CD4-positive, alpha-beta T cell (primary cell): ENCODE measurements at regions not wholly inside any gene's neighbourhood (a gene's known extent, or its start where the extent isn't known, plus 50 kb on each side); places are given as distances from the start of the nearest gene placed in this dataset.

Source experiments
- ATAC-seq: fragments of 200-7000 bp; cut with Tn5 transposase; one replicate; pipeline ENCODE4 v1.10.0; 2022; ENCODE audit warnings: mild to moderate bottlenecking; ENCODE audit not compliant: poor library complexity
- CTCF ChIA-PET: fragments of 350-600 bp; sonication (Branson Sonifier 250); formaldehyde crosslinking; loops from one replicate; lab custom pipeline; 2021; ENCODE audit warnings: antibody characterized with exemption, inconsistent platforms; lab: Charles Lee
- POLR2A ChIA-PET: fragments of 350-600 bp; sonication (Branson Sonifier 250); formaldehyde crosslinking; loops from one replicate; lab custom pipeline; 2021; ENCODE audit warnings: antibody characterized with exemption, inconsistent platforms; lab: Charles Lee
- DNase-seq, 14 experiments: peaks; one replicate each; pipeline ENCODE4 v3.0.0-alpha.2; 2013 to 2020; ENCODE audit warnings: mixed read lengths in 2 of 14
- H3K27ac ChIP-seq, 2 donors: one replicate each; pipeline versions ENCODE4 v1.5.1 to v1.7.0; 2013; ENCODE audit warnings: low read length in 2 of 2, low read depth in 1 of 2, mild to moderate bottlenecking in 1 of 2
- H3K27me3 ChIP-seq, 2 experiments: 1 replicate in 1 of 2; 2 replicates in 1 of 2; pipeline versions ENCODE4 v1.6.1 to v1.7.0; 2013; ENCODE audit warnings: low read length in 2 of 2, control low read depth in 1 of 2, mild to moderate bottlenecking in 1 of 2, moderate library complexity in 1 of 2; ENCODE audit not compliant: insufficient read depth in 2 of 2, control insufficient read depth in 1 of 2
- H3K36me3 ChIP-seq: one replicate; pipeline ENCODE4 v1.6.1; 2013; ENCODE audit warnings: low read length, control low read depth; ENCODE audit not compliant: insufficient read depth
- H3K4me1 ChIP-seq: one replicate; pipeline ENCODE4 v1.6.1; 2013; ENCODE audit warnings: low read length, control low read depth; ENCODE audit not compliant: insufficient read depth
- H3K4me3 ChIP-seq: one replicate; pipeline ENCODE4 v1.5.1; 2013; ENCODE audit warnings: mild to moderate bottlenecking, low read length, moderate library complexity
- H3K9me3 ChIP-seq, 2 experiments: 1 replicate in 1 of 2; 2 replicates in 1 of 2; pipeline versions ENCODE4 v1.6.1 to v1.7.0; 2013; ENCODE audit warnings: low read length in 2 of 2, mild to moderate bottlenecking in 2 of 2, control low read depth in 1 of 2, moderate library complexity in 1 of 2; ENCODE audit not compliant: control insufficient read depth in 1 of 2, insufficient read depth in 1 of 2
- H3K27ac Mint-ChIP-seq: one replicate; pipeline ENCODE4 v1.8.0; 2020; ENCODE audit warnings: mixed read lengths
- H3K27me3 Mint-ChIP-seq: one replicate; pipeline ENCODE4 v1.8.0; 2021; ENCODE audit warnings: mixed read lengths
- H3K36me3 Mint-ChIP-seq: one replicate; pipeline ENCODE4 v1.8.0; 2021; ENCODE audit warnings: low read depth, mixed read lengths
- H3K4me1 Mint-ChIP-seq: one replicate; pipeline ENCODE4 v1.8.0; 2021; ENCODE audit warnings: low read depth, mixed read lengths
- H3K4me3 Mint-ChIP-seq: one replicate; pipeline ENCODE4 v1.8.0; 2020; ENCODE audit warnings: mild to moderate bottlenecking, mixed read lengths
- H3K9me3 Mint-ChIP-seq: one replicate; pipeline ENCODE4 v1.8.0; 2020; ENCODE audit warnings: mixed read lengths
- intact Hi-C, 2 experiments: fragments of 100-400 bp; cut with DNase I in 1 of 2; cut with micrococcal nuclease in 1 of 2; formaldehyde crosslinking; loops; one replicate each; pipeline versions ENCODE4 v1.15.1 to v1.9.0; 2023 to 2025; cut with DNase I, micrococcal nuclease
- TF ChIP-seq, protein P1 (sequence below): fragments of 200-600 bp; IDR thresholded peaks from one replicate; pipeline ENCODE4 v1.8.0; 2022; ENCODE audit warnings: antibody characterized with exemption, mild to moderate bottlenecking

DNA sequence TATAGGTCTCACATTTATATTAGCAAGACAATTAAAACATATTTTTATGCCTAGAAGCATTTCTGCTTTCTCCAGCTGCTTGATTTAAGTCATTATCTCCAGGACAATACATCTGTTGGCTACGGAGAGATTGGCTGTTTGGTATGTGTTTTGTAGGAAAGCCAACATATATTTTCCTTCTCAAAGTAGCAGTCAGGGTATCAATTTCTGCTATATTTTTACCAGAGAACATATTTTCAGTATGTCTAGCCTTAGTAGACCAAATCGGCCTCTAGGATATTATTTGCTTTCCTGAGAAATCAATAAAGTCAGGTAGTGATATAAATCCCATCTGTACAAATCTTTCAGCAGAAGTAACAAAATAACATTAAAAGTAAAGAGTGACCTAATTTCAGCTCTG, 150.0 kb upstream of the COL3A1 start:
- no peaks in the 10 kb centered on the region for H3K9me3 Mint-ChIP-seq
- no peaks in the 10 kb centered on the region for H3K27me3 Mint-ChIP-seq
- Histone ChIP-seq H3K27me3 (no peaks in the 10 kb centered on the region), H3K36me3 (no peaks in the 10 kb centered on the region), H3K9me3 (peaks cover 0 to 4% of the 10 kb centered on the region in 2 experiments), H3K27ac (no peak overlapping the region), H3K4me3 (no peak overlapping the region), H3K4me1 (no peaks in the 10 kb centered on the region)
- DNase-seq (no peak), ATAC-seq (no peak)
- ChIA-PET POLR2A (no interaction called here), CTCF (no interaction called here)
- H3K4me1 Mint-ChIP-seq, result no peaks in the 10 kb centered on the region
- TF ChIP-seq, protein P1, sequence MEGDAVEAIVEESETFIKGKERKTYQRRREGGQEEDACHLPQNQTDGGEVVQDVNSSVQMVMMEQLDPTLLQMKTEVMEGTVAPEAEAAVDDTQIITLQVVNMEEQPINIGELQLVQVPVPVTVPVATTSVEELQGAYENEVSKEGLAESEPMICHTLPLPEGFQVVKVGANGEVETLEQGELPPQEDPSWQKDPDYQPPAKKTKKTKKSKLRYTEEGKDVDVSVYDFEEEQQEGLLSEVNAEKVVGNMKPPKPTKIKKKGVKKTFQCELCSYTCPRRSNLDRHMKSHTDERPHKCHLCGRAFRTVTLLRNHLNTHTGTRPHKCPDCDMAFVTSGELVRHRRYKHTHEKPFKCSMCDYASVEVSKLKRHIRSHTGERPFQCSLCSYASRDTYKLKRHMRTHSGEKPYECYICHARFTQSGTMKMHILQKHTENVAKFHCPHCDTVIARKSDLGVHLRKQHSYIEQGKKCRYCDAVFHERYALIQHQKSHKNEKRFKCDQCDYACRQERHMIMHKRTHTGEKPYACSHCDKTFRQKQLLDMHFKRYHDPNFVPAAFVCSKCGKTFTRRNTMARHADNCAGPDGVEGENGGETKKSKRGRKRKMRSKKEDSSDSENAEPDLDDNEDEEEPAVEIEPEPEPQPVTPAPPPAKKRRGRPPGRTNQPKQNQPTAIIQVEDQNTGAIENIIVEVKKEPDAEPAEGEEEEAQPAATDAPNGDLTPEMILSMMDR, result no peak
- H3K36me3 Mint-ChIP-seq, result no peaks in the 10 kb centered on the region
- H3K4me3 Mint-ChIP-seq, result no peak overlapping the region
- intact Hi-C loops, result no loop called here
- no peak overlapping the region for H3K27ac Mint-ChIP-seq

DNA sequence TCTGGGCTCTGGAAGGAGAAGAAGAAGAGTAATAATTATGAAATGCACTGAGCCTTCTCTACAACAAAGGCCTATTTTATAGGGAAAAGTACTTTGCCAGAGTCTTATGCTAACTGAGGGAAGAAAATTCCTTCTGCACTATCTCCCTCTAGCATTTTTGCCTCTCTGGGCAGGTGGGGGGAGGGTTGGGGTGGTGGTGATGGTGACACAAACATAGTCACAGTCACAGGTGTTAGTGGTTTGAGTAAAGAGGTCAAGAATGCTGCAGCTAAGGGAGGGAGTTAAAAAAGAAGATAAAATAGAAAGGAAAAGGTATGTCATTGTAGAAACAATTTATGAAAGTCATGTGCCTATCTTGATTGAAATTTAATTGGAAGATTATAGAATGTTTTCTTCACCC, 140.8 kb upstream of the COL3A1 start:
- POLR2A ChIA-PET, result no interaction called here
- H3K36me3 Mint-ChIP-seq, result no peaks in the 10 kb centered on the region
- intact Hi-C loops, result no loop called here
- H3K9me3 Mint-ChIP-seq, result peaks cover 15% of the 10 kb centered on the region
- DNase-seq (no peak), ATAC-seq (no peak)
- no peak overlapping the region for H3K4me3 Mint-ChIP-seq
- Histone ChIP-seq H3K27me3 (no peaks in the 10 kb centered on the region), H3K36me3 (no peaks in the 10 kb centered on the region), H3K4me3 (no peak overlapping the region), H3K4me1 (no peaks in the 10 kb centered on the region), H3K27ac (no peak overlapping the region), H3K9me3 (peaks cover 0 to 16% of the 10 kb centered on the region in 2 experiments)
- H3K4me1 Mint-ChIP-seq, result no peaks in the 10 kb centered on the region
- CTCF ChIA-PET, result no interaction called here
- TF ChIP-seq, protein P1, result no peak
- H3K27ac Mint-ChIP-seq, result no peak overlapping the region
- no peaks in the 10 kb centered on the region for H3K27me3 Mint-ChIP-seq

DNA sequence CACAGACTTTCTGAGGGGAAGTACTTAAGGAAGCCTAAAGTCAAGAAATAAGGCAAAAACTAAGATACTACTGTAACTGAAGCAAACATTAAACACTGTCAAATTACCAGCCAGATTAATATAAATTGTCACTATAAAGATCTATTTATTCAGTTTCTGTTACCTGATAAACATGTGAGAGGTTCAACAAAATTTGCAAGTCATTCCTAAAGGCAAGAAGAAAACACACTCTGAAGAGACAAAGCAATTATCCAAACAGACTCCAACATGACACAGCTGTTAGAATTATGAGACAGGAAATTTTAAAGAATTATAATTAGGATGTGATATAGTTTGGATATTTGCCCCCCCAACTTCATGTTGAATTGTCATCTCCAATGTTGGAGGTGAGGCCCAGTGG, 140.4 kb upstream of the COL3A1 start:
- Mint-ChIP-seq H3K27me3 (no peaks in the 10 kb centered on the region), H3K4me3 (no peak overlapping the region), H3K36me3 (no peaks in the 10 kb centered on the region), H3K9me3 (peaks cover 17% of the 10 kb centered on the region), H3K27ac (no peak overlapping the region), H3K4me1 (no peaks in the 10 kb centered on the region)
- ChIA-PET POLR2A (no interaction called here), CTCF (no interaction called here)
- DNase-seq, result no peak
- no peak for ATAC-seq
- Histone ChIP-seq H3K9me3 (peaks cover 0 to 16% of the 10 kb centered on the region in 2 experiments), H3K36me3 (no peaks in the 10 kb centered on the region), H3K27me3 (no peaks in the 10 kb centered on the region), H3K27ac (no peak overlapping the region), H3K4me1 (no peaks in the 10 kb centered on the region), H3K4me3 (no peak overlapping the region)
- intact Hi-C loops, result no loop called here
- TF ChIP-seq, protein P1, result no peak
